ENCODE measurements at regions not wholly inside any gene's neighbourhood (a gene's known extent, or its start where the extent isn't known, plus 50 kb on each side); places are given as distances from the start of the nearest gene placed in this dataset.

GRCh38 chr16:63841271-63841670 is 1280.6 kb downstream of the CDH11 start:
- H3K4me3 ChIP-seq: no peak overlapping the region
- DNase-seq (ENCODE audit: low spot score): no peak
- no peaks in the 10 kb centered on the region for H3K9me2 ChIP-seq (replicated peaks; ENCODE audit: insufficient read depth)
- 93% methylated on average over 1 of the region's 1 CpG for WGBS (ENCODE audit: low lambda C conversion rate, missing lambda C conversion rate)
- H2AFZ ChIP-seq: no peak overlapping the region
- no peak overlapping the region for H3K4me2 ChIP-seq
- H3K4me1 ChIP-seq (ENCODE audit: insufficient read depth): no peaks in the 10 kb centered on the region
- no peaks in the 10 kb centered on the region for H3K27me3 ChIP-seq
- no peaks in the 10 kb centered on the region for H3K36me3 ChIP-seq (replicated peaks; ENCODE audit: insufficient read depth, low read depth)
- no peak overlapping the region for H3K27ac ChIP-seq
- peaks cover 3% of the 10 kb centered on the region for H3K9me3 ChIP-seq (ENCODE audit: low read depth)
- no peaks in the 10 kb centered on the region for H4K20me1 ChIP-seq (ENCODE audit: insufficient read depth, poor library complexity, severe bottlenecking)
- H3K79me2 ChIP-seq: no peaks in the 10 kb centered on the region
- no peak for TF ChIP-seq EZH2 (IDR thresholded peaks at IDR 0.05; ENCODE audit: borderline replicate concordance)
- TF ChIP-seq CTCF (IDR thresholded peaks at IDR 0.05; ENCODE audit: poor library complexity): no peak
- no peak for TF ChIP-seq EZH2phosphoT487 (IDR thresholded peaks at IDR 0.05; ENCODE audit: low read depth, severe bottlenecking, unreplicated experiment)

DNA sequence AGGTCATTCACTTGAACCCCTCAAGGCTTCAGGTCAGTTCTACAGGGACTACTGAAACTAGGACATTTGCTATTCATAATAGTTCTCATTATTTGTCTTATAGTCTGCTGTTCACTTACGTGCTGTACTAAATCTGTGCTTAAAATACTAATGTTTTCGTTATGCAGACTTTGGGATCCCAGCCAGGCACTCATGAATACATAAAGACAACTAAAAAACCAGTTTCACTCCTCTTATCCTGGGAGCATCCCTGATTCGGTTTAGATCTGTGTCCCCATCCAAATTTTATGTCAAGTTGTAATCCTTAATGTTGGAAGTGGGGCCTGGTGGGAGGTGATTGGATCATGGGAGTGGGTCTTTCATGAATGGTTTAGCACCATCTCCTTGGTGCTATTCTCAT is 1291.8 kb downstream of the CDH11 start:
- Histone ChIP-seq H2AFZ (no peak overlapping the region), H4K20me1 (ENCODE audit: insufficient read depth, poor library complexity, severe bottlenecking) (no peaks in the 10 kb centered on the region), H3K4me3 (no peak overlapping the region), H3K79me2 (no peaks in the 10 kb centered on the region), H3K27me3 (no peaks in the 10 kb centered on the region), H3K4me1 (ENCODE audit: insufficient read depth) (no peaks in the 10 kb centered on the region), H3K27ac (no peak overlapping the region), H3K9me3 (ENCODE audit: low read depth) (no peaks in the 10 kb centered on the region), H3K36me3 (replicated peaks; ENCODE audit: insufficient read depth, low read depth) (no peaks in the 10 kb centered on the region), H3K9me2 (replicated peaks; ENCODE audit: insufficient read depth) (no peaks in the 10 kb centered on the region), H3K4me2 (no peak overlapping the region)
- no peak for TF ChIP-seq EZH2 (IDR thresholded peaks at IDR 0.05; ENCODE audit: borderline replicate concordance)
- TF ChIP-seq CTCF (IDR thresholded peaks at IDR 0.05; ENCODE audit: poor library complexity): no peak
- no peak for TF ChIP-seq EZH2phosphoT487 (IDR thresholded peaks at IDR 0.05; ENCODE audit: low read depth, severe bottlenecking, unreplicated experiment)
- no peak for DNase-seq (ENCODE audit: low spot score)
- WGBS (ENCODE audit: low lambda C conversion rate, missing lambda C conversion rate): 81% methylated on average over 3 of the region's 3 CpGs

DNA sequence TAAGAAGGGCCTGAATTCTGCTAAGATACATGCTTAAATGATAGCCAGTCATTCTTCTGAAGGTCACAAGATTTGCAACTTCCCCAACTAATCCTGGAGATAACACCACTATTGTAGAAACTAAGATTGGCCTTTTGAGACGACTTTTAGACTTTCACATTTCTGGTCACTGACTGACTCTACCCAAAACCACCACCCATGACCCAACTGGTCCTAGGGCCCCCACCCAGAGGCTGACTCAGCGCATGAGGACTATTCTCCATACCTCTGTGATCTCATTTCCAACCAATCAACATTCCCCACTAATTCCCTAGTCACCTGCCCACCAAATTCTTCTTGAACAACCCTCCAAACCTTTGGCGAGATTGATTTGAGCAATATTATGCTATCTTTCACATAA is 1299.0 kb downstream of the CDH11 start:
- Histone ChIP-seq H3K27ac (no peak overlapping the region), H3K9me2 (replicated peaks; ENCODE audit: insufficient read depth) (no peaks in the 10 kb centered on the region)
- 82% methylated on average over 3 of the region's 3 CpGs for WGBS (ENCODE audit: low lambda C conversion rate, missing lambda C conversion rate)

More for the DNA sequence above, 1299.0 kb downstream of the CDH11 start:
- Histone ChIP-seq H3K36me3 (replicated peaks; ENCODE audit: insufficient read depth, low read depth) (no peaks in the 10 kb centered on the region), H3K4me3 (no peak overlapping the region), H4K20me1 (ENCODE audit: insufficient read depth, poor library complexity, severe bottlenecking) (no peaks in the 10 kb centered on the region), H3K79me2 (no peaks in the 10 kb centered on the region), H3K4me1 (ENCODE audit: insufficient read depth) (no peaks in the 10 kb centered on the region), H3K9me3 (ENCODE audit: low read depth) (no peaks in the 10 kb centered on the region), H3K4me2 (no peak overlapping the region), H3K27me3 (no peaks in the 10 kb centered on the region), H2AFZ (no peak overlapping the region)
- TF ChIP-seq CTCF (IDR thresholded peaks at IDR 0.05; ENCODE audit: poor library complexity) (no peak), EZH2phosphoT487 (IDR thresholded peaks at IDR 0.05; ENCODE audit: low read depth, severe bottlenecking, unreplicated experiment) (no peak), EZH2 (IDR thresholded peaks at IDR 0.05; ENCODE audit: borderline replicate concordance) (no peak)
- DNase-seq (ENCODE audit: low spot score): no peak
